Mammary epithelial cell (primary cell): ENCODE measurements at regions not wholly inside any gene's neighbourhood (a gene's known extent, or its start where the extent isn't known, plus 50 kb on each side); places are given as distances from the start of the nearest gene placed in this dataset.

ENCODE experiments used
- EZH2 ChIP-seq: IDR thresholded peaks from 2 replicates; pipeline ENCODE4 v1.6.1; 2012; ENCODE audit warnings: low read length, inconsistent platforms, borderline replicate concordance
- TF ChIP-seq, protein P1 (sequence below), 2 donors: IDR thresholded peaks in 1 of 2; conservative IDR thresholded peaks in 1 of 2; 2 replicates each; pipeline ENCODE4 v1.5.1; 2011 to 2012; ENCODE audit warnings: inconsistent platforms in 2 of 2, low read length in 2 of 2, mild to moderate bottlenecking in 2 of 2, control low read depth in 1 of 2, low read depth in 1 of 2; ENCODE audit not compliant: insufficient read depth in 1 of 2; ENCODE audit errors: extremely low read depth in 1 of 2

GRCh38 chr13:50089633-50090032 lies 74.4 kb downstream of the KCNRG start:
- TF ChIP-seq, protein P1, sequence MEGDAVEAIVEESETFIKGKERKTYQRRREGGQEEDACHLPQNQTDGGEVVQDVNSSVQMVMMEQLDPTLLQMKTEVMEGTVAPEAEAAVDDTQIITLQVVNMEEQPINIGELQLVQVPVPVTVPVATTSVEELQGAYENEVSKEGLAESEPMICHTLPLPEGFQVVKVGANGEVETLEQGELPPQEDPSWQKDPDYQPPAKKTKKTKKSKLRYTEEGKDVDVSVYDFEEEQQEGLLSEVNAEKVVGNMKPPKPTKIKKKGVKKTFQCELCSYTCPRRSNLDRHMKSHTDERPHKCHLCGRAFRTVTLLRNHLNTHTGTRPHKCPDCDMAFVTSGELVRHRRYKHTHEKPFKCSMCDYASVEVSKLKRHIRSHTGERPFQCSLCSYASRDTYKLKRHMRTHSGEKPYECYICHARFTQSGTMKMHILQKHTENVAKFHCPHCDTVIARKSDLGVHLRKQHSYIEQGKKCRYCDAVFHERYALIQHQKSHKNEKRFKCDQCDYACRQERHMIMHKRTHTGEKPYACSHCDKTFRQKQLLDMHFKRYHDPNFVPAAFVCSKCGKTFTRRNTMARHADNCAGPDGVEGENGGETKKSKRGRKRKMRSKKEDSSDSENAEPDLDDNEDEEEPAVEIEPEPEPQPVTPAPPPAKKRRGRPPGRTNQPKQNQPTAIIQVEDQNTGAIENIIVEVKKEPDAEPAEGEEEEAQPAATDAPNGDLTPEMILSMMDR (conservative IDR thresholded peaks at IDR 0.05 in 1 of 2, IDR thresholded peaks at IDR 0.05 in 1 of 2; ENCODE audit: extremely low read depth in 1 of 2, insufficient read depth in 1 of 2, low read depth in 1 of 2, low read length in 2 of 2): no peak
- TF ChIP-seq EZH2: no peak
